Effector CD4-positive, alpha-beta T cell (primary cell): ENCODE measurements at regions not wholly inside any gene's neighbourhood (a gene's known extent, or its start where the extent isn't known, plus 50 kb on each side); places are given as distances from the start of the nearest gene placed in this dataset.
"Not testable (repeated sequence)": the region's sequence is repeated elsewhere in the genome, so short reads cannot be mapped to it uniquely, and the experiment has no call there.

Experiments
- DNase-seq: peaks from one replicate; pipeline ENCODE4 v3.0.0-alpha.2; 2020

DNA sequence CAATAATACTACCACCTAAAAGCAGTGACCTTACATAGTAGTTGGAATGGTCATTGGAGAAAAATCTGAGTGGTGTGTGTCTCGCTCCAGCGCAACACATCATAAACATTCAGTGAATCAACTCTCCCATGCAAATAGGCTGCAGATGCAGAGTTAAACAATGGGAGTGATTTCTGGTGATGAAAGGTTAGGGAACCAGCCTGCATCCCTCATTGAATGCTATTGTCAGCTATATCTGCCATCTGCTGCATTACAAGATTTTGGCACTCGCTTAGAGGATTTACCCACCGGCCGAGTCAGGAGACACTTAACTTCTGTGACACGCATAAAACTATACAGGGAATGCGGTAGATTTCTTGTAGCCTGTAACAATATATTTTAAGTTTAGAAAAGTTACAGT lies 900.9 kb downstream of the FLRT2 start:
- DNase-seq, result no peak

DNA sequence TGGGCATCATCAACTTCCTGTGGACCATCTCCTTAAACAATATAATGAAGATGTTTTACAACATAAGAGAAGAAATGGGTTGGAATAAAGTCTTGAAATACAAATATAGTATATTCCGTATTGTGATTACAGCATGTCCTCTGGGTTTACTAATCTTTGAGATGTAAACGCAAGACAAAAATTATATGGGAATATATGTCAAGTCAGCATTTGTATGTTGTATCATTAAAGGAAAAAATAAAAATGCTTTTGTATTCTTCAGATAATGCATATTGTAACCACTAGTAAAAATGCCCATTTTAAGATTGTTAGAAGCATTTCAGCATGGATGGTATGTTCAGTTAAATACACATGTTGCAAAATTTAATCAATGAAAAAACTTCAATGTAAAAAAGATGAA lies 893.3 kb downstream of the FLRT2 start:
- DNase-seq, result no peak

DNA sequence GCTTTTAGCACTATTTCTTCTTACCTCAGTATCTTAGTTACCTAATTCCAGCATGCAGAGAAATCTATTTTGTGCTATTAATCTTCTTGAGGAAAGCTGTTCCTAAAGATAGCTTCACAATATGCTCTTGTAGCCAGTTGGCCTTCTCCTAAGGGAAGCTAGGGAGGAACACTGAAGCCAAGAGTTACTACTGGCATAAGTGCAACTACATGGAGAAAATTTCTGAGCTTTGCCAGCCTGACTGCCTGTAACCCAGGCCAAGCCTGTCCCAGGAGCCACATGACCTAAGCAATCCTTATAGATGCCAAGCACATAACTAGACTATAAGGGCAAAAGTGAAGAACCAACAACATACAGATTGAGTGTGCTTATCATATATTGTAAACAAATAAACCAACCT lies 890.2 kb downstream of the FLRT2 start:
- DNase-seq, result no peak

DNA sequence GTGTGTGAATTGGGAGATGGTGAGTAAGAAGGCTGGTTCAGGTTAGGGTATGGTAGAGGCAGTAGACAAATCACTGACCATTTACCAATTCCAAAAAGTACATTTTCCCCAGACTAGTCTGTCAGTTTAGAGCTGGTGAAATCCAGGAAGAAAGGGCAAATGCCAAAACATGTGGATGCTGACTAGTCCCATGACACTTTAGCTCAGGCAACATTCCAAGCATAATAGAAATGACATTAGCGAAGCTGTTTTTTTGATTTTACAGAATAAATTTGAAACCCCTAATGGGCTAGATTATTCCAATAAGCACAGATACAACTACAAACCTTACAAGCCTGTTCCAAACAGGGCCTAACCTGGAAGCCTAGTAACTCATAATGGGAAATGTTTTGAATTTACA lies 884.2 kb downstream of the FLRT2 start:
- DNase-seq, result no peak

- no peak for DNase-seq
Measured at GRCh38 chr14:86404989-86405649, 875.2 kb downstream of the FLRT2 start.

- DNase-seq, result no peak
Measured at GRCh38 chr14:86404425-86404824, 874.5 kb downstream of the FLRT2 start.

GRCh38 chr14:86402545-86402944 lies 872.6 kb downstream of the FLRT2 start:
- no peak for DNase-seq

DNA sequence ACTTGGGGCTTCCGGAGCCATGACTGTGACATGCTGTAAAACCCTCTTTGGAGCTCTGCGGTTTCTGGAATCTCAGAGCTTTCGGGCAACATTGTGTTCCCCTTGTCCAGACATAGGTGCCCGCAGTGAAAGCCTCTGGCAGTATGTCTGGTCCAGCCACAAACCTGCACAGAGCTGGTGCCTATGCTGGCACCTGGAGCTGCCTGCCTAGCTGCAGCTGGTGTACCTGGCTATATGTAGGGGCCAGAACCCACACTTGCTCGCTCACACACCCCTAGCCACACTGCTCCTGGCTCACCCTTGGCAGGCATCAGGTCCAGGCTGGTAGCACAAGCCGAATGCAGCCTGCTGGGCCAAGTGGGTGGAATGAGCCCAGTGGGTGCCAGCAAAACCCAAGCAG lies 861.1 kb downstream of the FLRT2 start:
- no peak for DNase-seq

DNA sequence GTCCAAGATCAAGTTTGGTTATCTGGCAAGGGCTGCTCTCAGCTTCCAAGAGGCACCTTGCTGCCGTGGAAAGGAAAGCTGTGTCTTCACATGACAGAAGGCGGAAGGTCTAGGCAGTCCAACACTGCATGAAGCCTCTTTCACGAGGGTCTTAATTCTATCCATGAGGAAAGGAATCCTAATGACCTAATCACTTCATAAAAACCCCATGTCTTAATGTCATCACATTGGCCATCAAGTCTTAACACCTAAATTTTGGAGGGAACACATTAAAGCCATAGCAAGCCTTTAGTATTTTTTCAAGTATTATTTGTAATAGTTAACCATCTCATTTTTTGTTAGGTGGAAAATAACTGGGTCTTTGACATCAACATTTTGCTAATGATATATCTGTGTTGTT lies 858.3 kb downstream of the FLRT2 start:
- DNase-seq, result no peak

- DNase-seq, result no peak
Measured at GRCh38 chr14:86373886-86374285, 843.9 kb downstream of the FLRT2 start.

- no peak for DNase-seq
Measured at GRCh38 chr14:86372402-86372801, 842.5 kb downstream of the FLRT2 start.

- DNase-seq, result no peak
Measured at GRCh38 chr14:86364634-86365033, 834.7 kb downstream of the FLRT2 start.

- no peak for DNase-seq
Measured at GRCh38 chr14:86363576-86363975, 833.6 kb downstream of the FLRT2 start.

- DNase-seq, result no peak
Measured at GRCh38 chr14:86363047-86363446, 833.1 kb downstream of the FLRT2 start.

DNA sequence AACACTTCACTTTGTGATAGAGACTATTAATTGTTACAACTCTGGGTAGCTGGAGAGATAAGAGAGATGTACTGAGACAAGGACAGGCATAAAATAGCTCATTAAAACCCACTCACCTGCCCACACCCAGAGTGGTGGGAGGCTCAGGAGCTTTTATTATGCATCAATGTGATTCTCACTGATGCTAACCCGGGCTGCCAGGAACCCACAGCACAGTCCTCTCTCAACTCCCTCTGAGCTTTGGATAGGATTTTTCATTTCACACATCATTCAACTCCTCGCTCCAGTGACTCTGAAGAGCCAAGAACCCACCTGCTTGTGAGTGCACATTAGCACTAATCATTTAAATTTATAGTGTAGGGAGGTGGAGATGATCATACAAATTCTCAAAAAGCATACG lies 827.9 kb downstream of the FLRT2 start:
- no peak for DNase-seq

DNA sequence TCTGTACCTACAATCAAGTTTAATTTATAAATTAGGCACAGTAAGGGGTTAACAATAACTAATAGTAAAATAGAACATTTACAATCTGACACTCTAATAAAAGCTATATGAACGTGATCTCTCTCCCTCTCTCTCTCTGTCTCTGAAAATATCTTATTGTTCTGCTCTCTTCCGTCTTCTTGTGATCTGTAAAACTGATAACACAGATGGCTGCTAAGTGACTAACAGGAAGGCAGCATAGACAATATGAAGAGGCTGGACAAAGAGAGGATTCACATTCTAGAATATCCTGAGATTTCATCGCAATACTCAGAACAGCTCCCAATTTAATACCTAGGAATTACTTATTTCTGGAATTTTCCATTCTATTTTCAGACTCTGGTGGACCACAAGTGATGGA lies 827.2 kb downstream of the FLRT2 start:
- no peak for DNase-seq

- DNase-seq, result no peak
Measured at GRCh38 chr14:86346818-86347384, 817.0 kb downstream of the FLRT2 start.

DNA sequence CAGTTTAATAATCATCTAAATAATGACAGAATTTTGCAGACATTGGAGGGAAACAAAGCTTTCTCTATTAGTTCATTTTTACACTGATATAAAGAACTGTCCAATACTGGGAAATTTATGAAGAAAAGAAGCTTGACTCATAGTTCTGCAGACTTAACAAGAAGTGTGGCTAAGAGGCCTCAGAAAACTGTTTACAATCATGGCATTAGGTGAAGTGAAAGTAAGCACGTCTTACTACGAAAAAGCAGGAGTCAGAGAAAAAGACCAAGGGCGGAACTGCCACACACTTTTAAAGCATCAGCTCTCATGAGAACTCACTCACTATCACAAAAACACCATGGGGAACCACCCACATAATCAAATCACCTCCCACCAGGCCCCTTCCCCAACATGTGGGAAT lies 804.4 kb downstream of the FLRT2 start:
- no peak for DNase-seq

GRCh38 chr14:86333493-86333892 lies 803.5 kb downstream of the FLRT2 start:
- DNase-seq, result no peak

DNA sequence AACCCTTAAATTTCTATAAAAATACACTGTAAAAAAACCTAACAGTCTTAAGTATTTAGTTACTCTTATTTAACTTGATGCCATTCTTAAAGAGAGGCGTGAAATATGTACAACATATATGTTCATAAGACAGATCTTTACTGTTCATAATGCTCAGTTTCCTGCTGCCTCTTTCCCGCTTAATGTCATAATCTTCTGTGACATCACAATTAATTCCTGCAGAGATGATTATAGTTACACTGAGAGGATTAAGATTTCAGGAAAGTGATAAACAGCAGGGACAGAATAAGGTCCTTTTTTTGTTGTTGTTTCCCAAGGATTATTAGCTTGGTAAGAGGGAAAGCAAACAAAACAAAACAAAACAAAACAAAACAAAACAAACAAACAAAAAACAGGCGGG lies 801.4 kb downstream of the FLRT2 start:
- DNase-seq, result no peak

DNA sequence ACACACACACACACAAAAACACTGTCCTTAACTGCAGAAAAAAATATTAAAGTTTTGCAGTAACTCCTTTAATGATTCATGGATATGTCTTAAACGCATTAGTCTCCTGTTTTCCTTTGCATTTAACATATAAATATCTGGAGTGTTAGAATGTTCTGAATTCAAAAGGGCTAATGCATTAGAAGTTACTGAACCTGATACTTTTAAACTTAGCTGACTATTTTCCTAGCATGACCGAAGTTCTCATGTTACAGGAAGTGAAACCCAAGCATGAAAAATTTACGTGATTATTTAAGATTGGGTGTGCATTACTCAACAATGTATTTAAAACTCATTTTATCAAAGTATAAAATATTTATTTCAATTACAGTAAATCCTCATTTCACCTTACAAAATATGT lies 791.2 kb downstream of the FLRT2 start:
- DNase-seq, result no peak

- not testable (repeated sequence) for DNase-seq
Measured at GRCh38 chr14:86312154-86312665, 782.3 kb downstream of the FLRT2 start.

DNA sequence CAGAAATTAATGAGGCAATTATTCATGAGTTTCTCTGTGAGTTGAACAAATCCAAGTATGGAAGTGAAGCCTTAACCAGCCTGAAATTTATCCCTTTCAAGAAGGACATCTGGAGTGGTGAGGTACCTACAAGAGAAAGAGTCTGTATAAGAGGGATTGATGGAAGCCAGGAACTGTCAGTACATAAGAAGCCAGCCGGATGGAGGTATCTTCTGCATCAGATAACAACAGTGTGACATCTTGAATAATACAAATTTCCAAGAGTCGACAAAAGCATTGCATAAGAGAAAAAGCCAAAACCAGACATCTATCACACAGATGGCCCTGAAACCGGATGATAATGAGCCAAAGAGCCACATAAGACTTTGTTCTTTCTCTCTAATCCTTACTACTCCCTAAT lies 781.2 kb downstream of the FLRT2 start:
- DNase-seq, result no peak

DNA sequence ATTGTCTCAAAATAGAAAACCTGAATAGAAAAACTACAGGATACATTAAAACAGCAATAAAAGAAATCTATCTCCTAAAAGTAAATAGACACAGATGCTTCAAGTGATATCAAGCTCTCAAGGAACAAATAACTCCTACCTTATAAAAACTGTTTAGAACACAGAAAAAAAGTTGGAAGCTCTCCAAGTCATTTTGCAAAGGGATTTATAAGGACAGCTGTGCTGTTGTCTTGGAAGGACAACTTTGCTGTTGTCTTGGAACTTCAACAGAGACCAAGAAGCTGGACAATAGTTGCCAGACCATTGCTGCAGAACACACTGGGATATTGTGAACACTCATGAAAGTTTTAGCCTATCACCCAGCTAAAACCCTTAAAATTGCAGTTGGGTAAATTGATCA lies 780.7 kb downstream of the FLRT2 start:
- DNase-seq, result no peak

GRCh38 chr14:86310148-86310547 lies 780.2 kb downstream of the FLRT2 start:
- DNase-seq, result no peak
